ENCODE measurements at regions not wholly inside any gene's neighbourhood (a gene's known extent, or its start where the extent isn't known, plus 50 kb on each side); places are given as distances from the start of the nearest gene placed in this dataset.

DNA sequence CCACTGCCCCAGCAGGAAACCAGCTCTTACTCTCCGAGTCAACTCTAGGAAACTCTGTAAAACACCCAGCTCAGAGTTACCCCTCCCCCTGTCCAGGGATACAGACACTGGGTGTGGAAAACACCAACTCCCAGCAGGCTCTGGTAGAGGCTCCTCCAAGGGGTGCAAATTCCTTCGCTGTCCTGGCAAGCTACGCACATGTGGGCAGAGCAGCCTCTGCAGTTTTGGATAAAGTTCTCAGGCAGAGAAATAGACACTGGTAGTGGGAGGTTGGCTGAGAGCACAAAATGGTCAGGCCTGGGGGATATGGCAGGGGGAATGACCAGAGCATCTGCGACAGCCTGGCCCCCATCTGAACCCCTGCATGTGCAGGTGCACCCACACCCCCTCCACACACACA lies 146.9 kb upstream of the SDK2 start:
- Histone ChIP-seq H3K27me3 (ENCODE audit: low read depth, low read length) (peaks cover 18% of the 10 kb centered on the region; the same call in 1 of the 2 replicates), H4K20me1 (ENCODE audit: insufficient read depth, low read length) (no peaks in the 10 kb centered on the region), H3K9me3 (ENCODE audit: insufficient read depth, low read length) (no peaks in the 10 kb centered on the region), H3K27ac (ENCODE audit: low read length) (no peak overlapping the region), H2AFZ (ENCODE audit: low read depth, low read length) (no peak overlapping the region), H3K4me1 (ENCODE audit: low read length) (no peaks in the 10 kb centered on the region), H3K9ac (ENCODE audit: low read length) (no peak overlapping the region), H3K36me3 (replicated peaks; ENCODE audit: low read depth, low read length) (no peaks in the 10 kb centered on the region), H3K4me3 (ENCODE audit: low read length) (no peak overlapping the region), H3K79me2 (ENCODE audit: low read length) (no peaks in the 10 kb centered on the region), H3K4me2 (ENCODE audit: low read length) (no peak overlapping the region)
- TF ChIP-seq, protein P1, sequence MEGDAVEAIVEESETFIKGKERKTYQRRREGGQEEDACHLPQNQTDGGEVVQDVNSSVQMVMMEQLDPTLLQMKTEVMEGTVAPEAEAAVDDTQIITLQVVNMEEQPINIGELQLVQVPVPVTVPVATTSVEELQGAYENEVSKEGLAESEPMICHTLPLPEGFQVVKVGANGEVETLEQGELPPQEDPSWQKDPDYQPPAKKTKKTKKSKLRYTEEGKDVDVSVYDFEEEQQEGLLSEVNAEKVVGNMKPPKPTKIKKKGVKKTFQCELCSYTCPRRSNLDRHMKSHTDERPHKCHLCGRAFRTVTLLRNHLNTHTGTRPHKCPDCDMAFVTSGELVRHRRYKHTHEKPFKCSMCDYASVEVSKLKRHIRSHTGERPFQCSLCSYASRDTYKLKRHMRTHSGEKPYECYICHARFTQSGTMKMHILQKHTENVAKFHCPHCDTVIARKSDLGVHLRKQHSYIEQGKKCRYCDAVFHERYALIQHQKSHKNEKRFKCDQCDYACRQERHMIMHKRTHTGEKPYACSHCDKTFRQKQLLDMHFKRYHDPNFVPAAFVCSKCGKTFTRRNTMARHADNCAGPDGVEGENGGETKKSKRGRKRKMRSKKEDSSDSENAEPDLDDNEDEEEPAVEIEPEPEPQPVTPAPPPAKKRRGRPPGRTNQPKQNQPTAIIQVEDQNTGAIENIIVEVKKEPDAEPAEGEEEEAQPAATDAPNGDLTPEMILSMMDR (IDR thresholded peaks at IDR 0.05; ENCODE audit: low read depth, low read length) = no peak
- TF ChIP-seq EZH2phosphoT487 (IDR thresholded peaks at IDR 0.05; ENCODE audit: low read depth) = no peak

DNA sequence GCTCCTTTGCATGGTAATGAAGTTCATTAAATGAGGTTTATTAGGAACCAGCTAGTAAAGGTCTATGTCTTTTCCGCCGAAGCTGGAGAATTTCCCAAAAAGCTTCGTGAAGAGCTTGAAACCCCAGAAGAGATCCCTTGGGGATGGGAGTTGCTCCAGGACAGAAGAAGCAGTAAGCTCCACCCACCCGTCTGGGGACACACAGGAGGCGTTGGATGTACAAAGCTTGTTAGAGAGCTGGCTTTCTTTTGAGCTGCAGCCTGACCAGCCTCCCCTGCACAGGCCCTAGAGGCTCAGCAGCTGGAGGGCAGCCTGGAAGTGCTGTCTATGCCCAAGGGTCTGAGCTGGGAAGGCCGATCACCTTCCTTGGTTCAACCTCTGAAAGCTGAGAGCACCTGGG lies 147.4 kb upstream of the SDK2 start:
- Histone ChIP-seq H3K9ac (ENCODE audit: low read length) (no peak overlapping the region), H3K27ac (ENCODE audit: low read length) (no peak overlapping the region), H3K27me3 (ENCODE audit: low read depth, low read length) (peaks cover 18% of the 10 kb centered on the region; the same call in 1 of the 2 replicates), H3K36me3 (replicated peaks; ENCODE audit: low read depth, low read length) (no peaks in the 10 kb centered on the region), H4K20me1 (ENCODE audit: insufficient read depth, low read length) (no peaks in the 10 kb centered on the region), H3K4me1 (ENCODE audit: low read length) (no peaks in the 10 kb centered on the region), H3K79me2 (ENCODE audit: low read length) (no peaks in the 10 kb centered on the region), H3K9me3 (ENCODE audit: insufficient read depth, low read length) (no peaks in the 10 kb centered on the region), H3K4me2 (ENCODE audit: low read length) (no peak overlapping the region), H2AFZ (ENCODE audit: low read depth, low read length) (no peak overlapping the region), H3K4me3 (ENCODE audit: low read length) (no peak overlapping the region)
- TF ChIP-seq, protein P1 (IDR thresholded peaks at IDR 0.05; ENCODE audit: low read depth, low read length) = no peak
- TF ChIP-seq EZH2phosphoT487 (IDR thresholded peaks at IDR 0.05; ENCODE audit: low read depth) = no peak

DNA sequence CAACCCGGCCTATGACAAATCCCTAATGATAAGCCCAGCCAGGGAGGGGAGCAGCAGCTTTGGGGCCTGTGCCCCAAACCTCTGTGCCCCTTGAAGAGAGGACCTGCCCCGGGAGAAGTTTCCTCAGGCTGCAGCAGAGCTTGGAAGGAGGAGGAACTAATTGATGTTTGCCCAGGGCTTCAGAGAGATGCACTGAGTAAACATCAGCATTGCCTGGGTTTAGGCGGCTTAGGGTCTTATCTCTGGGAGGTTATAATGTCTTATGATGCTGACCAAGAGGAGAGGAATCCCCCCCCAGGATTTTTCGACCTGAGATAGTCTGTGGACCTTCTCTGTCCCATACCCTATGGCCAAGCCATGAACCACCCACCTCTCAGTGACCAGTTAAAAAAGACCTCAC lies 148.7 kb upstream of the SDK2 start:
- Histone ChIP-seq H3K4me3 (ENCODE audit: low read length) (no peak overlapping the region), H3K4me2 (ENCODE audit: low read length) (no peak overlapping the region), H3K9ac (ENCODE audit: low read length) (no peak overlapping the region), H3K27me3 (ENCODE audit: low read depth, low read length) (peaks cover 23% of the 10 kb centered on the region; the same call in 1 of the 2 replicates), H2AFZ (ENCODE audit: low read depth, low read length) (no peak overlapping the region), H4K20me1 (ENCODE audit: insufficient read depth, low read length) (no peaks in the 10 kb centered on the region), H3K27ac (ENCODE audit: low read length) (no peak overlapping the region), H3K4me1 (ENCODE audit: low read length) (no peaks in the 10 kb centered on the region), H3K9me3 (ENCODE audit: insufficient read depth, low read length) (no peaks in the 10 kb centered on the region), H3K79me2 (ENCODE audit: low read length) (no peaks in the 10 kb centered on the region), H3K36me3 (replicated peaks; ENCODE audit: low read depth, low read length) (no peaks in the 10 kb centered on the region)
- TF ChIP-seq EZH2phosphoT487 (IDR thresholded peaks at IDR 0.05; ENCODE audit: low read depth) = no peak
- TF ChIP-seq, protein P1 (IDR thresholded peaks at IDR 0.05; ENCODE audit: low read depth, low read length) = no peak

DNA sequence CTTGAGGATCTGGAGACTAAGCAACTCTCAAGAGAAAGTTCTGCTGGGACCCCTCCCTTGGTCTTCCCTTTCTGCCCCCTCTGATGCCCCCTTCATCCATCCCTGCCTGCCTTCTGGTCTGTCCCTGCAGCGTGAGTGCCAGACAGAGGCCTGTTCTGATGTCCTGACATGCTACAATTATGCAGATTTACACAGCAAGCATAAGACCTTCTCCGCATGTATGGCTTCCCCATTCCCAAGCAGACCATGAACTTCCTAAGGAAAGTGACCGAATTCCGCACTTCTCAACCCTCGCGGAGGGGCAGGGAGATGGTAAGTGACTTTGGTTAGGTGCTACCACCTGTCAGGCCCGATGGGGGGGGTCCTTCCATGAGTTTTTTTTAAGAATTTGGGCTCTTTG lies 150.1 kb upstream of the SDK2 start:
- TF ChIP-seq, protein P1 (IDR thresholded peaks at IDR 0.05; ENCODE audit: low read depth, low read length) = no peak
- no peak for TF ChIP-seq EZH2phosphoT487 (IDR thresholded peaks at IDR 0.05; ENCODE audit: low read depth)
- no peaks in the 10 kb centered on the region for H3K79me2 ChIP-seq (ENCODE audit: low read length)
- H4K20me1 ChIP-seq (ENCODE audit: insufficient read depth, low read length) = no peaks in the 10 kb centered on the region
- H3K27me3 ChIP-seq (ENCODE audit: low read depth, low read length) = peaks cover 16% of the 10 kb centered on the region; the same call in 1 of the 2 replicates
- H3K9me3 ChIP-seq (ENCODE audit: insufficient read depth, low read length) = no peaks in the 10 kb centered on the region
- H3K36me3 ChIP-seq (replicated peaks; ENCODE audit: low read depth, low read length) = no peaks in the 10 kb centered on the region
- no peaks in the 10 kb centered on the region for H3K4me1 ChIP-seq (ENCODE audit: low read length)
- H3K4me2 ChIP-seq (ENCODE audit: low read length) = no peak overlapping the region
- no peak overlapping the region for H3K27ac ChIP-seq (ENCODE audit: low read length)
- H2AFZ ChIP-seq (ENCODE audit: low read depth, low read length) = no peak overlapping the region
- H3K9ac ChIP-seq (ENCODE audit: low read length) = no peak overlapping the region
- H3K4me3 ChIP-seq (ENCODE audit: low read length) = no peak overlapping the region

All from OCI-LY3 (cell line).